Liver (tissue), 8 donors: ENCODE measurements at regions not wholly inside any gene's neighbourhood (a gene's known extent, or its start where the extent isn't known, plus 50 kb on each side); places are given as distances from the start of the nearest gene placed in this dataset.

ENCODE experiments used
- DNase-seq: peaks from one replicate; pipeline ENCODE4 v3.0.0-alpha.2; 2017; ENCODE audit warnings: low spot score
- H3K27ac ChIP-seq, 2 donors: one replicate each; pipeline ENCODE4 v1.7.0; 2013; ENCODE audit warnings: inconsistent platforms in 2 of 2, low read length in 2 of 2, control low read depth in 1 of 2, low read depth in 1 of 2, mild to moderate bottlenecking in 1 of 2
- H3K27me3 ChIP-seq, 4 donors: one replicate each; pipeline versions ENCODE4 v1.6.1 to v1.7.0; 2013; ENCODE audit warnings: low read length in 3 of 4, inconsistent platforms in 1 of 4, mild to moderate bottlenecking in 1 of 4, moderate library complexity in 1 of 4; ENCODE audit not compliant: control insufficient read depth in 4 of 4, insufficient read depth in 4 of 4
- H3K36me3 ChIP-seq, 4 donors: one replicate each; pipeline versions ENCODE4 v1.6.1 to v1.7.0; 2013; ENCODE audit warnings: low read length in 3 of 4, mild to moderate bottlenecking in 3 of 4, low read depth in 1 of 4, moderate library complexity in 1 of 4; ENCODE audit not compliant: control insufficient read depth in 4 of 4, insufficient read depth in 3 of 4
- H3K4me1 ChIP-seq, 4 donors: one replicate each; pipeline versions ENCODE4 v1.6.1 to v1.7.0; 2013; ENCODE audit warnings: low read length in 3 of 4, mild to moderate bottlenecking in 3 of 4, moderate library complexity in 1 of 4; ENCODE audit not compliant: control insufficient read depth in 4 of 4, insufficient read depth in 4 of 4
- H3K4me3 ChIP-seq, 3 donors: one replicate each; pipeline versions ENCODE4 v1.6.1 to v1.7.0; 2013; ENCODE audit warnings: low read length in 3 of 3, control low read depth in 1 of 3, low read depth in 1 of 3, mild to moderate bottlenecking in 1 of 3
- H3K9ac ChIP-seq, 2 donors: one replicate each; pipeline ENCODE4 v1.7.0; 2013; ENCODE audit warnings: low read length in 2 of 2, mild to moderate bottlenecking in 2 of 2, moderate library complexity in 2 of 2, control low read depth in 1 of 2, low read depth in 1 of 2
- H3K9me3 ChIP-seq, 4 donors: one replicate each; pipeline versions ENCODE4 v1.6.1 to v1.7.0; 2013; ENCODE audit warnings: low read length in 3 of 4; ENCODE audit not compliant: control insufficient read depth in 4 of 4
- ATF3 ChIP-seq: IDR thresholded peaks from 2 replicates; pipeline ENCODE4 v1.6.1; 2016; ENCODE audit warnings: antibody characterized with exemption
- CTCF ChIP-seq: fragments of 150-350 bp; IDR thresholded peaks from 2 replicates; pipeline ENCODE4 v1.5.1; 2017; ENCODE audit warnings: improper control_type of control experiment, low read depth, low read length; ENCODE audit not compliant: missing input control
- EGR1 ChIP-seq, 2 donors: IDR thresholded peaks; 2 replicates each; pipeline ENCODE4 v1.6.1; 2016 to 2018; ENCODE audit warnings: antibody characterized with exemption in 2 of 2, low read depth in 2 of 2
- FOXA1 ChIP-seq: IDR thresholded peaks from 2 replicates; pipeline ENCODE4 v1.6.1; 2016; ENCODE audit warnings: antibody characterized with exemption
- FOXA2 ChIP-seq: IDR thresholded peaks from 2 replicates; pipeline ENCODE4 v1.6.1; 2016; ENCODE audit warnings: antibody characterized with exemption
- GABPA ChIP-seq, 2 donors: IDR thresholded peaks in 1 of 2; conservative IDR thresholded peaks in 1 of 2; 2 replicates each; pipeline ENCODE4 v1.6.1; 2016; ENCODE audit warnings: antibody characterized with exemption in 2 of 2, mild to moderate bottlenecking in 1 of 2, moderate library complexity in 1 of 2
- HNF4G ChIP-seq: IDR thresholded peaks from 2 replicates; pipeline ENCODE4 v1.6.1; 2016; ENCODE audit warnings: antibody characterized with exemption
- JUND ChIP-seq, 2 donors: IDR thresholded peaks; 2 replicates each; pipeline ENCODE4 v1.6.1; 2016; ENCODE audit warnings: antibody characterized with exemption in 2 of 2
- NR2F2 ChIP-seq: IDR thresholded peaks from 2 replicates; pipeline ENCODE4 v1.6.1; 2016; ENCODE audit warnings: antibody characterized with exemption
- RAD21 ChIP-seq, 2 donors: IDR thresholded peaks; 2 replicates each; pipeline ENCODE4 v1.6.1; 2016; ENCODE audit warnings: antibody characterized with exemption in 2 of 2, mild to moderate bottlenecking in 2 of 2
- RXRA ChIP-seq, 2 donors: IDR thresholded peaks; 2 replicates each; pipeline ENCODE4 v1.6.1; 2017 to 2018; ENCODE audit warnings: antibody characterized with exemption in 2 of 2, mild to moderate bottlenecking in 1 of 2
- SP1 ChIP-seq: IDR thresholded peaks from 2 replicates; pipeline ENCODE4 v1.6.1; 2018; ENCODE audit warnings: antibody characterized with exemption, mild to moderate bottlenecking
- TAF1 ChIP-seq: conservative IDR thresholded peaks from 2 replicates; pipeline ENCODE4 v1.6.1; 2016; ENCODE audit warnings: antibody characterized with exemption, mild to moderate bottlenecking
- YY1 ChIP-seq: IDR thresholded peaks from 2 replicates; pipeline ENCODE4 v1.6.1; 2016; ENCODE audit warnings: antibody characterized with exemption, mild to moderate bottlenecking
- ZBTB33 ChIP-seq: IDR thresholded peaks from 2 replicates; pipeline ENCODE4 v1.6.1; 2016; ENCODE audit warnings: antibody characterized with exemption
- WGBS: extraction: QIAGEN DNeasy Blood & Tissue Kit; methylation state at CpG from one replicate; pipeline ENCODE4 v1.1.7; 2013; 5-methylcytosine and 5-hydroxymethylcytosine counted together
- TF ChIP-seq, protein P1 (sequence below): IDR thresholded peaks from 2 replicates; pipeline ENCODE4 v1.6.1; 2016; ENCODE audit warnings: antibody characterized with exemption
- TF ChIP-seq, protein P2 (sequence below): IDR thresholded peaks from 2 replicates; pipeline ENCODE4 v1.6.1; 2016; ENCODE audit warnings: antibody characterized with exemption, mild to moderate bottlenecking
- donor health status: healthy.
- donor health status: healthy.
- donor health status: healthy.
- donor health status: healthy.
- donor health status: healthy.

GRCh38 chr21:35398346-35398982 lies 349.4 kb upstream of the RUNX1 start:
- no peak for DNase-seq
- H3K4me1 ChIP-seq: no peaks in the 10 kb centered on the region
- TF ChIP-seq ATF3 (no peak), TAF1 (no peak), YY1 (no peak), RAD21 (IDR thresholded peaks at IDR 0.05) (no peak)
- no peak overlapping the region for H3K4me3 ChIP-seq
- peaks cover 0 to 2% (median 0%) of the 10 kb centered on the region in 4 donors for H3K27me3 ChIP-seq
- H3K27ac ChIP-seq: no peak overlapping the region
- no peak overlapping the region for H3K9ac ChIP-seq
- no peaks in the 10 kb centered on the region for H3K9me3 ChIP-seq
- H3K36me3 ChIP-seq: no peaks in the 10 kb centered on the region

- 89% methylated on average over 3 of the region's 3 CpGs for WGBS
- H3K4me1 ChIP-seq: no peaks in the 10 kb centered on the region
- no peak overlapping the region for H3K27ac ChIP-seq
- H3K27me3 ChIP-seq: peaks cover 0 to 2% (median 0%) of the 10 kb centered on the region in 4 donors
- no peaks in the 10 kb centered on the region for H3K36me3 ChIP-seq
- TF ChIP-seq GABPA (IDR thresholded peaks at IDR 0.05 in 1 of 2, conservative IDR thresholded peaks at IDR 0.05 in 1 of 2): no peak
- no peak for TF ChIP-seq ZBTB33
- TF ChIP-seq YY1: no peak
- no peak for TF ChIP-seq RAD21 (IDR thresholded peaks at IDR 0.05)
- TF ChIP-seq, protein P1, sequence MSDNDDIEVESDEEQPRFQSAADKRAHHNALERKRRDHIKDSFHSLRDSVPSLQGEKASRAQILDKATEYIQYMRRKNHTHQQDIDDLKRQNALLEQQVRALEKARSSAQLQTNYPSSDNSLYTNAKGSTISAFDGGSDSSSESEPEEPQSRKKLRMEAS: no peak
- TF ChIP-seq JUND (IDR thresholded peaks at IDR 0.05): no peak
- no peak for TF ChIP-seq NR2F2
- no peak for TF ChIP-seq FOXA1
- no peak for TF ChIP-seq FOXA2
- no peak overlapping the region for H3K4me3 ChIP-seq
- no peak overlapping the region for H3K9ac ChIP-seq
- DNase-seq: no peak
- no peaks in the 10 kb centered on the region for H3K9me3 ChIP-seq
Measured at GRCh38 chr21:35397781-35398180, 348.7 kb upstream of the RUNX1 start.

DNA sequence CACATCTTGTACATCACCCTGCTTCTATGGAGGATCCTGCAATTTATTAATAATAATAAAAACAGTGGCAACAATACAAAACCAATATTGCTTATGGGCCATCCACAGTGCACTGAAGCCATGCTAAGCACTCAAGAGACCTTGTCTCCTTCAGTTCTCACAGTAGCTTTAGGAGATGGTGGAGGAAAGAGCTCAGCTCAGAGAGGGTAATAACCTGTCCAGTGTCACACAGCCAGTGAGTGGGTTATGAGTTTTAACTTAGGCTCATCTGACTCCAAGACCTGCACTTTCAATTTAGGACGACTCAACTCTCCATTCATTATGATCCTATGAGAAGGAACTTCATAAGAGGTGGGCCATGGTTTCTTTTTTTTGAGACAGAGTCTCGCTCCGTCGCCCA lies 347.6 kb upstream of the RUNX1 start:
- Histone ChIP-seq H3K4me3 (no peak overlapping the region), H3K36me3 (no peaks in the 10 kb centered on the region), H3K9ac (no peak overlapping the region), H3K9me3 (no peaks in the 10 kb centered on the region), H3K27me3 (peaks cover 0 to 2% (median 0%) of the 10 kb centered on the region in 4 donors), H3K27ac (no peak overlapping the region), H3K4me1 (no peaks in the 10 kb centered on the region)
- no peak for DNase-seq
- TF ChIP-seq, protein P2, sequence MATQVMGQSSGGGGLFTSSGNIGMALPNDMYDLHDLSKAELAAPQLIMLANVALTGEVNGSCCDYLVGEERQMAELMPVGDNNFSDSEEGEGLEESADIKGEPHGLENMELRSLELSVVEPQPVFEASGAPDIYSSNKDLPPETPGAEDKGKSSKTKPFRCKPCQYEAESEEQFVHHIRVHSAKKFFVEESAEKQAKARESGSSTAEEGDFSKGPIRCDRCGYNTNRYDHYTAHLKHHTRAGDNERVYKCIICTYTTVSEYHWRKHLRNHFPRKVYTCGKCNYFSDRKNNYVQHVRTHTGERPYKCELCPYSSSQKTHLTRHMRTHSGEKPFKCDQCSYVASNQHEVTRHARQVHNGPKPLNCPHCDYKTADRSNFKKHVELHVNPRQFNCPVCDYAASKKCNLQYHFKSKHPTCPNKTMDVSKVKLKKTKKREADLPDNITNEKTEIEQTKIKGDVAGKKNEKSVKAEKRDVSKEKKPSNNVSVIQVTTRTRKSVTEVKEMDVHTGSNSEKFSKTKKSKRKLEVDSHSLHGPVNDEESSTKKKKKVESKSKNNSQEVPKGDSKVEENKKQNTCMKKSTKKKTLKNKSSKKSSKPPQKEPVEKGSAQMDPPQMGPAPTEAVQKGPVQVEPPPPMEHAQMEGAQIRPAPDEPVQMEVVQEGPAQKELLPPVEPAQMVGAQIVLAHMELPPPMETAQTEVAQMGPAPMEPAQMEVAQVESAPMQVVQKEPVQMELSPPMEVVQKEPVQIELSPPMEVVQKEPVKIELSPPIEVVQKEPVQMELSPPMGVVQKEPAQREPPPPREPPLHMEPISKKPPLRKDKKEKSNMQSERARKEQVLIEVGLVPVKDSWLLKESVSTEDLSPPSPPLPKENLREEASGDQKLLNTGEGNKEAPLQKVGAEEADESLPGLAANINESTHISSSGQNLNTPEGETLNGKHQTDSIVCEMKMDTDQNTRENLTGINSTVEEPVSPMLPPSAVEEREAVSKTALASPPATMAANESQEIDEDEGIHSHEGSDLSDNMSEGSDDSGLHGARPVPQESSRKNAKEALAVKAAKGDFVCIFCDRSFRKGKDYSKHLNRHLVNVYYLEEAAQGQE: no peak
- TF ChIP-seq EGR1 (IDR thresholded peaks at IDR 0.05; ENCODE audit: low read depth in 2 of 2) (no peak), JUND (IDR thresholded peaks at IDR 0.05) (no peak), FOXA1 (no peak), RXRA (IDR thresholded peaks at IDR 0.05) (no peak), GABPA (IDR thresholded peaks at IDR 0.05 in 1 of 2, conservative IDR thresholded peaks at IDR 0.05 in 1 of 2) (no peak), NR2F2 (no peak), CTCF (no peak), HNF4G (no peak), SP1 (no peak), RAD21 (IDR thresholded peaks at IDR 0.05) (no peak)
- 96% methylated on average over 4 of the region's 4 CpGs for WGBS
